ENCODE measurements at regions not wholly inside any gene's neighbourhood (a gene's known extent, or its start where the extent isn't known, plus 50 kb on each side); places are given as distances from the start of the nearest gene placed in this dataset.
A peak's percentile ranks its signal among the peaks of the same experiment; 100 is the strongest.

GRCh38 chr3:99505200-99505599, 133.2 kb upstream of the COL8A1 start:
- H3K27ac ChIP-seq: no peak overlapping the region
- H3K27me3 ChIP-seq: no peaks in the 10 kb centered on the region
- DNase-seq (no peak), ATAC-seq (ENCODE audit: low FRiP score in 2 of 2) (no peak)
- peaks cover 6 to 10% (median 7%) of the 10 kb centered on the region in 4 donors for H3K4me1 ChIP-seq
- no peak overlapping the region for H3K4me3 ChIP-seq
- 80 to 86% methylated on average over 1 of the region's 1 CpG for WGBS, 2 donors
- no peak for TF ChIP-seq POLR2A (IDR thresholded peaks at IDR 0.05)
- no peaks in the 10 kb centered on the region for H3K9me3 ChIP-seq
- H3K36me3 ChIP-seq: no peaks in the 10 kb centered on the region

- no peaks in the 10 kb centered on the region for H3K9me3 ChIP-seq
- 72% methylated on average over 2 of the region's 2 CpGs for WGBS, 2 donors
- TF ChIP-seq CTCF (IDR thresholded peaks at IDR 0.05) (no peak), POLR2AphosphoS5 (IDR thresholded peaks at IDR 0.05) (no peak), POLR2A (IDR thresholded peaks at IDR 0.05) (no peak), EP300 (IDR thresholded peaks at IDR 0.05) (no peak)
- no peak overlapping the region for H3K27ac ChIP-seq
- no peak for ATAC-seq (ENCODE audit: low FRiP score in 2 of 2)
- no peaks in the 10 kb centered on the region for H3K27me3 ChIP-seq
- H3K4me3 ChIP-seq: no peak overlapping the region
- DNase-seq: no peak
- peaks cover 6 to 12% (median 8%) of the 10 kb centered on the region in 4 donors for H3K4me1 ChIP-seq
- no peaks in the 10 kb centered on the region for H3K36me3 ChIP-seq
Observed at GRCh38 chr3:99504258-99504657, 134.1 kb upstream of the COL8A1 start.

- Histone ChIP-seq H3K4me1 (peaks cover 6 to 12% (median 8%) of the 10 kb centered on the region in 4 donors), H3K9me3 (no peaks in the 10 kb centered on the region), H3K4me3 (no peak overlapping the region), H3K27me3 (no peaks in the 10 kb centered on the region), H3K36me3 (no peaks in the 10 kb centered on the region), H3K27ac (peak overlapping the region in 3 of 4 donors; percentile 18 to 45 (median 25))
- TF ChIP-seq POLR2A (IDR thresholded peaks at IDR 0.05) (no peak), POLR2AphosphoS5 (IDR thresholded peaks at IDR 0.05) (no peak), EP300 (IDR thresholded peaks at IDR 0.05) (no peak), CTCF (IDR thresholded peaks at IDR 0.05) (no peak)
- DNase-seq: no peak
- WGBS, 2 donors: 50 to 58% methylated on average over 3 of the region's 3 CpGs
- ATAC-seq (ENCODE audit: low FRiP score in 2 of 2): peak in 1 of 2 donors; percentile 25
Observed at GRCh38 chr3:99503350-99503749, 135.0 kb upstream of the COL8A1 start.

- H3K27ac ChIP-seq: peak overlapping the region in 2 of 4 donors; percentile 25 to 45
- H3K36me3 ChIP-seq: no peaks in the 10 kb centered on the region
- H3K27me3 ChIP-seq: no peaks in the 10 kb centered on the region
- DNase-seq (no peak), ATAC-seq (ENCODE audit: low FRiP score in 2 of 2) (no peak)
- H3K4me3 ChIP-seq: no peak overlapping the region
- H3K4me1 ChIP-seq: peaks cover 6 to 12% (median 8%) of the 10 kb centered on the region in 4 donors
- no peaks in the 10 kb centered on the region for H3K9me3 ChIP-seq
- 36 to 56% methylated on average over 1 of the region's 1 CpG for WGBS, 2 donors
- TF ChIP-seq CTCF (IDR thresholded peaks at IDR 0.05): no peak
- no peak for TF ChIP-seq POLR2AphosphoS5 (IDR thresholded peaks at IDR 0.05)
- TF ChIP-seq POLR2A (IDR thresholded peaks at IDR 0.05): no peak
- TF ChIP-seq EP300 (IDR thresholded peaks at IDR 0.05): no peak
Observed at GRCh38 chr3:99502871-99503270, 135.5 kb upstream of the COL8A1 start.

GRCh38 chr3:99500485-99500884, 137.9 kb upstream of the COL8A1 start:
- H3K9me3 ChIP-seq: peaks cover 0 to 4% (median 0%) of the 10 kb centered on the region in 4 donors
- no peaks in the 10 kb centered on the region for H3K36me3 ChIP-seq
- H3K4me1 ChIP-seq: peaks cover 6 to 12% (median 8%) of the 10 kb centered on the region in 4 donors
- WGBS, 2 donors: 40 to 70% methylated on average over 5 of the region's 5 CpGs
- H3K27ac ChIP-seq: no peak overlapping the region
- TF ChIP-seq EP300 (IDR thresholded peaks at IDR 0.05): no peak
- H3K4me3 ChIP-seq: no peak overlapping the region
- ATAC-seq (ENCODE audit: low FRiP score in 2 of 2) (no peak), DNase-seq (no peak)
- no peaks in the 10 kb centered on the region for H3K27me3 ChIP-seq

Data from upper lobe of left lung (tissue), 6 donors.